SK-N-SH treated with all-trans-retinoic acid at 6 μM for 48 hours (cell line): ENCODE measurements at regions not wholly inside any gene's neighbourhood (a gene's known extent, or its start where the extent isn't known, plus 50 kb on each side); places are given as distances from the start of the nearest gene placed in this dataset.

ENCODE experiments used
- ATAC-seq: fragments of 200-7000 bp; cut with Tn5 transposase; 3 replicates; pipeline ENCODE4 v1.9.1; 2020; ENCODE audit warnings: mild to moderate bottlenecking, moderate library complexity
- ARNTL ChIP-seq: fragments of 450-650 bp; formaldehyde crosslinking; IDR thresholded peaks from 2 replicates; pipeline ENCODE4 v1.5.0; 2020; ENCODE audit warnings: low read depth, mild to moderate bottlenecking, moderate library complexity, borderline replicate concordance
- BACH2 ChIP-seq: fragments of 250-450 bp; sonication (Bioruptor Pico); IDR thresholded peaks from 2 replicates; pipeline ENCODE4 v1.9.0; 2021; ENCODE audit warnings: mild to moderate bottlenecking, borderline replicate concordance
- CREB5 ChIP-seq: fragments of 250-450 bp; sonication (Bioruptor Pico); IDR thresholded peaks from 2 replicates; pipeline ENCODE4 v1.5.1; 2020; ENCODE audit warnings: low read depth, mild to moderate bottlenecking, moderate library complexity
- CSDC2 ChIP-seq: fragments of 250-450 bp; sonication (Bioruptor Pico); IDR thresholded peaks from 2 replicates; pipeline ENCODE4 v1.5.0; 2020; ENCODE audit warnings: mild to moderate bottlenecking, moderate library complexity
- ESRRG ChIP-seq: fragments of 250-450 bp; sonication (Bioruptor Pico); IDR thresholded peaks from 2 replicates; pipeline ENCODE4 v1.6.1; 2021; ENCODE audit warnings: mild to moderate bottlenecking
- ISL1 ChIP-seq: fragments of 250-450 bp; sonication (Bioruptor Pico); IDR thresholded peaks from 2 replicates; pipeline ENCODE4 v2.1.2; 2022; ENCODE audit warnings: mild to moderate bottlenecking, moderate library complexity
- OSR1 ChIP-seq: fragments of 250-450 bp; sonication (Bioruptor Pico); IDR thresholded peaks from 2 replicates; pipeline ENCODE4 v1.8.0; 2022; ENCODE audit warnings: moderate library complexity, mild to moderate bottlenecking, inconsistent platforms
- PPARA ChIP-seq: fragments of 250-450 bp; sonication (Bioruptor Pico); IDR thresholded peaks from 2 replicates; pipeline ENCODE4 v1.5.0; 2020; ENCODE audit warnings: mild to moderate bottlenecking, borderline replicate concordance
- RARB ChIP-seq: fragments of 250-450 bp; sonication (Bioruptor Pico); IDR thresholded peaks from 2 replicates; pipeline ENCODE4 v1.8.0; 2021; ENCODE audit warnings: mild to moderate bottlenecking, moderate library complexity
- SNAI2 ChIP-seq: fragments of 250-450 bp; sonication (Bioruptor Pico); IDR thresholded peaks from 2 replicates; pipeline ENCODE4 v1.5.0; 2020; ENCODE audit warnings: mild to moderate bottlenecking, moderate library complexity
- TCF4 ChIP-seq: fragments of 250-450 bp; sonication (Bioruptor Pico); IDR thresholded peaks from 2 replicates; pipeline ENCODE4 v1.8.0; 2021; ENCODE audit warnings: mild to moderate bottlenecking, moderate library complexity, borderline replicate concordance
- TOX ChIP-seq: fragments of 250-450 bp; sonication (Bioruptor Pico); IDR thresholded peaks from 2 replicates; pipeline ENCODE4 v1.8.0; 2021; ENCODE audit warnings: mild to moderate bottlenecking, moderate library complexity, borderline replicate concordance
- ZC3H10 ChIP-seq: fragments of 250-450 bp; sonication (Bioruptor Pico); IDR thresholded peaks from 2 replicates; pipeline ENCODE4 v1.5.1; 2021; ENCODE audit warnings: mild to moderate bottlenecking, moderate library complexity
- ZFP3 ChIP-seq: fragments of 250-450 bp; sonication (Bioruptor Pico); IDR thresholded peaks from 2 replicates; pipeline ENCODE4 v1.5.0; 2020; ENCODE audit warnings: mild to moderate bottlenecking, moderate library complexity
- ZFP30 ChIP-seq: fragments of 450-650 bp; formaldehyde crosslinking; IDR thresholded peaks from 2 replicates; pipeline ENCODE4 v1.5.0; 2022; ENCODE audit warnings: mild to moderate bottlenecking, moderate library complexity
- ZNF565 ChIP-seq: fragments of 450-650 bp; formaldehyde crosslinking; conservative IDR thresholded peaks from 2 replicates; pipeline ENCODE4 v1.5.0; 2020; ENCODE audit warnings: low read depth, mild to moderate bottlenecking, moderate library complexity
- ZNF70 ChIP-seq: fragments of 450-650 bp; formaldehyde crosslinking; IDR thresholded peaks from 2 replicates; pipeline ENCODE4 v1.5.0; 2020; ENCODE audit warnings: mild to moderate bottlenecking, moderate library complexity
- TF ChIP-seq, protein P1 (sequence below): fragments of 250-450 bp; sonication (Bioruptor Pico); IDR thresholded peaks from 2 replicates; pipeline ENCODE4 v1.8.0; 2021; ENCODE audit warnings: low read depth, mild to moderate bottlenecking, moderate library complexity, borderline replicate concordance
- TF ChIP-seq, protein P2 (sequence below): fragments of 250-450 bp; sonication (Bioruptor Pico); IDR thresholded peaks from 2 replicates; pipeline ENCODE4 v1.8.0; 2020; ENCODE audit warnings: mild to moderate bottlenecking, moderate library complexity, borderline replicate concordance
- TF ChIP-seq, protein P3 (sequence below): fragments of 250-450 bp; sonication (Bioruptor Pico); IDR thresholded peaks from 2 replicates; pipeline ENCODE4 v1.5.0; 2020; ENCODE audit warnings: mild to moderate bottlenecking, moderate library complexity
- TF ChIP-seq, protein P4 (sequence below): fragments of 250-450 bp; sonication (Bioruptor Pico); IDR thresholded peaks from 2 replicates; pipeline ENCODE4 v1.5.1; 2021; ENCODE audit warnings: mild to moderate bottlenecking, moderate library complexity

GRCh38 chr2:13390676-13391075, 673.9 kb downstream of the TRIB2 start:
- TF ChIP-seq SNAI2 (CRISPR knock-in tag) = no peak
- no peak for TF ChIP-seq ZFP3 (CRISPR knock-in tag)
- TF ChIP-seq, protein P1, sequence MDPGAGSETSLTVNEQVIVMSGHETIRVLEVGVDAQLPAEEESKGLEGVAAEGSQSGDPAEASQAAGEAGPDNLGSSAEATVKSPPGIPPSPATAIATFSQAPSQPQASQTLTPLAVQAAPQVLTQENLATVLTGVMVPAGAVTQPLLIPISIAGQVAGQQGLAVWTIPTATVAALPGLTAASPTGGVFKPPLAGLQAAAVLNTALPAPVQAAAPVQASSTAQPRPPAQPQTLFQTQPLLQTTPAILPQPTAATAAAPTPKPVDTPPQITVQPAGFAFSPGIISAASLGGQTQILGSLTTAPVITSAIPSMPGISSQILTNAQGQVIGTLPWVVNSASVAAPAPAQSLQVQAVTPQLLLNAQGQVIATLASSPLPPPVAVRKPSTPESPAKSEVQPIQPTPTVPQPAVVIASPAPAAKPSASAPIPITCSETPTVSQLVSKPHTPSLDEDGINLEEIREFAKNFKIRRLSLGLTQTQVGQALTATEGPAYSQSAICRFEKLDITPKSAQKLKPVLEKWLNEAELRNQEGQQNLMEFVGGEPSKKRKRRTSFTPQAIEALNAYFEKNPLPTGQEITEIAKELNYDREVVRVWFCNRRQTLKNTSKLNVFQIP (CRISPR knock-in tag) = no peak
- TF ChIP-seq, protein P2, sequence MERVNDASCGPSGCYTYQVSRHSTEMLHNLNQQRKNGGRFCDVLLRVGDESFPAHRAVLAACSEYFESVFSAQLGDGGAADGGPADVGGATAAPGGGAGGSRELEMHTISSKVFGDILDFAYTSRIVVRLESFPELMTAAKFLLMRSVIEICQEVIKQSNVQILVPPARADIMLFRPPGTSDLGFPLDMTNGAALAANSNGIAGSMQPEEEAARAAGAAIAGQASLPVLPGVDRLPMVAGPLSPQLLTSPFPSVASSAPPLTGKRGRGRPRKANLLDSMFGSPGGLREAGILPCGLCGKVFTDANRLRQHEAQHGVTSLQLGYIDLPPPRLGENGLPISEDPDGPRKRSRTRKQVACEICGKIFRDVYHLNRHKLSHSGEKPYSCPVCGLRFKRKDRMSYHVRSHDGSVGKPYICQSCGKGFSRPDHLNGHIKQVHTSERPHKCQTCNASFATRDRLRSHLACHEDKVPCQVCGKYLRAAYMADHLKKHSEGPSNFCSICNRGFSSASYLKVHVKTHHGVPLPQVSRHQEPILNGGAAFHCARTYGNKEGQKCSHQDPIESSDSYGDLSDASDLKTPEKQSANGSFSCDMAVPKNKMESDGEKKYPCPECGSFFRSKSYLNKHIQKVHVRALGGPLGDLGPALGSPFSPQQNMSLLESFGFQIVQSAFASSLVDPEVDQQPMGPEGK (CRISPR knock-in tag) = no peak
- TF ChIP-seq ARNTL = no peak
- TF ChIP-seq BACH2 = no peak
- TF ChIP-seq, protein P3, sequence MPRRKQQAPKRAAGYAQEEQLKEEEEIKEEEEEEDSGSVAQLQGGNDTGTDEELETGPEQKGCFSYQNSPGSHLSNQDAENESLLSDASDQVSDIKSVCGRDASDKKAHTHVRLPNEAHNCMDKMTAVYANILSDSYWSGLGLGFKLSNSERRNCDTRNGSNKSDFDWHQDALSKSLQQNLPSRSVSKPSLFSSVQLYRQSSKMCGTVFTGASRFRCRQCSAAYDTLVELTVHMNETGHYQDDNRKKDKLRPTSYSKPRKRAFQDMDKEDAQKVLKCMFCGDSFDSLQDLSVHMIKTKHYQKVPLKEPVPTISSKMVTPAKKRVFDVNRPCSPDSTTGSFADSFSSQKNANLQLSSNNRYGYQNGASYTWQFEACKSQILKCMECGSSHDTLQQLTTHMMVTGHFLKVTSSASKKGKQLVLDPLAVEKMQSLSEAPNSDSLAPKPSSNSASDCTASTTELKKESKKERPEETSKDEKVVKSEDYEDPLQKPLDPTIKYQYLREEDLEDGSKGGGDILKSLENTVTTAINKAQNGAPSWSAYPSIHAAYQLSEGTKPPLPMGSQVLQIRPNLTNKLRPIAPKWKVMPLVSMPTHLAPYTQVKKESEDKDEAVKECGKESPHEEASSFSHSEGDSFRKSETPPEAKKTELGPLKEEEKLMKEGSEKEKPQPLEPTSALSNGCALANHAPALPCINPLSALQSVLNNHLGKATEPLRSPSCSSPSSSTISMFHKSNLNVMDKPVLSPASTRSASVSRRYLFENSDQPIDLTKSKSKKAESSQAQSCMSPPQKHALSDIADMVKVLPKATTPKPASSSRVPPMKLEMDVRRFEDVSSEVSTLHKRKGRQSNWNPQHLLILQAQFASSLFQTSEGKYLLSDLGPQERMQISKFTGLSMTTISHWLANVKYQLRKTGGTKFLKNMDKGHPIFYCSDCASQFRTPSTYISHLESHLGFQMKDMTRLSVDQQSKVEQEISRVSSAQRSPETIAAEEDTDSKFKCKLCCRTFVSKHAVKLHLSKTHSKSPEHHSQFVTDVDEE (CRISPR knock-in tag) = no peak
- TF ChIP-seq ESRRG (CRISPR knock-in tag) = no peak
- no peak for TF ChIP-seq ZNF565 (CRISPR knock-in tag)
- no peak for TF ChIP-seq ZFP30 (CRISPR knock-in tag)
- no peak for TF ChIP-seq RARB (CRISPR knock-in tag)
- no peak for TF ChIP-seq PPARA (CRISPR knock-in tag)
- TF ChIP-seq ISL1 (CRISPR knock-in tag) = no peak
- no peak for ATAC-seq

- no peak for ATAC-seq
- TF ChIP-seq, protein P2 (CRISPR knock-in tag) = no peak
- no peak for TF ChIP-seq RARB (CRISPR knock-in tag)
- TF ChIP-seq SNAI2 (CRISPR knock-in tag) = no peak
- no peak for TF ChIP-seq CREB5
- TF ChIP-seq ZNF70 (CRISPR knock-in tag) = no peak
- no peak for TF ChIP-seq ISL1 (CRISPR knock-in tag)
- no peak for TF ChIP-seq ZFP30 (CRISPR knock-in tag)
- TF ChIP-seq, protein P4, sequence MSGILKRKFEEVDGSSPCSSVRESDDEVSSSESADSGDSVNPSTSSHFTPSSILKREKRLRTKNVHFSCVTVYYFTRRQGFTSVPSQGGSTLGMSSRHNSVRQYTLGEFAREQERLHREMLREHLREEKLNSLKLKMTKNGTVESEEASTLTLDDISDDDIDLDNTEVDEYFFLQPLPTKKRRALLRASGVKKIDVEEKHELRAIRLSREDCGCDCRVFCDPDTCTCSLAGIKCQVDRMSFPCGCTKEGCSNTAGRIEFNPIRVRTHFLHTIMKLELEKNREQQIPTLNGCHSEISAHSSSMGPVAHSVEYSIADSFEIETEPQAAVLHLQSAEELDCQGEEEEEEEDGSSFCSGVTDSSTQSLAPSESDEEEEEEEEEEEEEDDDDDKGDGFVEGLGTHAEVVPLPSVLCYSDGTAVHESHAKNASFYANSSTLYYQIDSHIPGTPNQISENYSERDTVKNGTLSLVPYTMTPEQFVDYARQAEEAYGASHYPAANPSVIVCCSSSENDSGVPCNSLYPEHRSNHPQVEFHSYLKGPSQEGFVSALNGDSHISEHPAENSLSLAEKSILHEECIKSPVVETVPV (CRISPR knock-in tag) = no peak
- no peak for TF ChIP-seq ZNF565 (CRISPR knock-in tag)
- TF ChIP-seq TOX (CRISPR knock-in tag) = no peak
- TF ChIP-seq, protein P1 (CRISPR knock-in tag) = no peak
- no peak for TF ChIP-seq TCF4 (CRISPR knock-in tag)
- no peak for TF ChIP-seq CSDC2
- no peak for TF ChIP-seq OSR1 (CRISPR knock-in tag)
- no peak for TF ChIP-seq ESRRG (CRISPR knock-in tag)
- TF ChIP-seq ZC3H10 (CRISPR knock-in tag) = no peak
- TF ChIP-seq, protein P3 (CRISPR knock-in tag) = no peak
Observed at GRCh38 chr2:13401312-13401711, 684.6 kb downstream of the TRIB2 start.
